PC-9 (cell line): ENCODE measurements at regions not wholly inside any gene's neighbourhood (a gene's known extent, or its start where the extent isn't known, plus 50 kb on each side); places are given as distances from the start of the nearest gene placed in this dataset.
A peak's percentile ranks its signal among the peaks of the same experiment; 100 is the strongest.

Source experiments
- BruUV-seq: library from RNA; stranded (reverse); fragments of 400-500 nt; replicated peaks from 2 replicates; lab custom pipeline; 2021; lab: Mats Ljungman, UMichigan
- CTCF ChIA-PET: fragments of 300-600 bp; sonication (Branson Sonifier 250); formaldehyde crosslinking; loops from one replicate; lab custom pipeline; 2022; ENCODE audit warnings: antibody characterized with exemption; lab: Charles Lee
- POLR2A ChIA-PET: fragments of 300-600 bp; sonication (Branson Sonifier 250); formaldehyde crosslinking; loops from one replicate; lab custom pipeline; 2022; ENCODE audit warnings: antibody characterized with exemption; ENCODE audit not compliant: unreplicated experiment; lab: Charles Lee
- DNase-seq, 2 experiments: peaks; one replicate each; pipeline versions ENCODE4 v3.0.0 to v3.0.0-alpha.2; 2015 to 2022; ENCODE audit warnings: mixed read lengths in 1 of 2
- H2AFZ ChIP-seq: fragments of 200-600 bp; sonication (generic); 2 replicates; pipeline ENCODE4 v1.8.1; 2017; ENCODE audit warnings: antibody characterized with exemption
- H3F3A ChIP-seq: fragments of 200-600 bp; sonication (generic); 2 replicates; pipeline ENCODE4 v1.8.1; 2017; ENCODE audit warnings: antibody characterized with exemption, mild to moderate bottlenecking, low read depth; ENCODE audit not compliant: insufficient read depth
- H3K27ac ChIP-seq: fragments of 200-600 bp; sonication (generic); 2 replicates; pipeline ENCODE4 v1.6.1; 2016; ENCODE audit warnings: mixed run types
- H3K27me3 ChIP-seq: fragments of 200-600 bp; sonication (generic); 2 replicates; pipeline ENCODE4 v1.6.1; 2016; ENCODE audit warnings: low read depth, mixed run types; ENCODE audit not compliant: insufficient read depth
- H3K36me3 ChIP-seq: fragments of 200-600 bp; sonication (generic); 2 replicates; pipeline ENCODE4 v1.6.1; 2016; ENCODE audit warnings: low read depth, mixed run types
- H3K4me1 ChIP-seq: fragments of 200-600 bp; sonication (generic); replicated peaks from 2 replicates; pipeline ENCODE4 v1.6.1; 2016; ENCODE audit warnings: mixed run types; ENCODE audit not compliant: insufficient read depth
- H3K4me2 ChIP-seq: fragments of 200-600 bp; sonication (generic); 2 replicates; pipeline ENCODE4 v1.6.1; 2017; ENCODE audit warnings: mixed run types
- H3K4me3 ChIP-seq: fragments of 200-600 bp; sonication (generic); 2 replicates; pipeline ENCODE4 v1.6.1; 2016; ENCODE audit warnings: mixed run types
- H3K79me2 ChIP-seq: fragments of 200-600 bp; sonication (generic); 2 replicates; pipeline ENCODE4 v1.6.1; 2017; ENCODE audit warnings: low read depth, mixed run types
- H3K9me2 ChIP-seq: fragments of 200-600 bp; sonication (generic); 2 replicates; pipeline ENCODE4 v1.8.1; 2017; ENCODE audit warnings: mild to moderate bottlenecking; ENCODE audit not compliant: insufficient read depth
- H3K9me3 ChIP-seq: fragments of 200-600 bp; sonication (generic); 2 replicates; pipeline ENCODE4 v1.8.1; 2016; ENCODE audit warnings: low read depth; ENCODE audit not compliant: insufficient read depth
- H4K20me1 ChIP-seq: fragments of 200-600 bp; sonication (generic); 2 replicates; pipeline ENCODE4 v1.8.1; 2017; ENCODE audit not compliant: insufficient read depth
- EZH2 ChIP-seq: fragments of 200-600 bp; sonication (generic); IDR thresholded peaks from 2 replicates; pipeline ENCODE4 v1.8.0; 2017; ENCODE audit warnings: antibody characterized with exemption, low read depth
- intact Hi-C: fragments of 100-400 bp; cut with micrococcal nuclease; formaldehyde crosslinking; loops from one replicate; pipeline ENCODE4 v1.10.0; 2022; ENCODE audit not compliant: unreplicated experiment
- TF ChIP-seq, protein P1 (sequence below): fragments of 200-600 bp; sonication (generic); conservative IDR thresholded peaks from 2 replicates; pipeline ENCODE4 v1.6.1; 2017; ENCODE audit warnings: mixed run types, antibody characterized with exemption, mild to moderate bottlenecking, moderate library complexity

DNA sequence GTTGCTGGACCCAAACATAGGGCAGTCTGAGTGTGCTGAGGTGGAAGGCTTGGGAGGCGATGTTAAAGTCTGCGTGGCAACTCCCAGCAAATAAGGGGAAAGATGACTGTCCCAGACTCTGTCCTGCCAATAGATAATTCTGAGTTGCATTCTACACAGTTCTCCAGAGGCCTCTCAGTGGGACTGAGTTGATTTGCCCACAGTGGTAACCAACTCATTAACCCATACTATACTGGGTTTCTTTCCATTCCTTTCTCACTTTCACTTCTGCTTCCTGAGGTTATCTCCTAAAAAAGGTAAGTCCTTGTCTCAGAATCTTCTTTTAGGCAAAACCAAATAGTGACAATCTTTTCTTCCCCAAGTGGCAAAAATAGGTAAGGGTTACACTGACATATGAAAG lies 549.9 kb upstream of the DPPA4 start:
- no peak overlapping the region for H3K4me2 ChIP-seq
- DNase-seq: peak in 1 of 2 experiments; percentile 16
- CTCF ChIA-PET: no interaction called here
- no peaks in the 10 kb centered on the region for H3K79me2 ChIP-seq
- POLR2A ChIA-PET: no interaction called here
- no peaks in the 10 kb centered on the region for H4K20me1 ChIP-seq
- intact Hi-C loops: no loop called here
- no peak overlapping the region for H2AFZ ChIP-seq
- no peak overlapping the region for H3K27ac ChIP-seq
- TF ChIP-seq EZH2: no peak
- TF ChIP-seq, protein P1, sequence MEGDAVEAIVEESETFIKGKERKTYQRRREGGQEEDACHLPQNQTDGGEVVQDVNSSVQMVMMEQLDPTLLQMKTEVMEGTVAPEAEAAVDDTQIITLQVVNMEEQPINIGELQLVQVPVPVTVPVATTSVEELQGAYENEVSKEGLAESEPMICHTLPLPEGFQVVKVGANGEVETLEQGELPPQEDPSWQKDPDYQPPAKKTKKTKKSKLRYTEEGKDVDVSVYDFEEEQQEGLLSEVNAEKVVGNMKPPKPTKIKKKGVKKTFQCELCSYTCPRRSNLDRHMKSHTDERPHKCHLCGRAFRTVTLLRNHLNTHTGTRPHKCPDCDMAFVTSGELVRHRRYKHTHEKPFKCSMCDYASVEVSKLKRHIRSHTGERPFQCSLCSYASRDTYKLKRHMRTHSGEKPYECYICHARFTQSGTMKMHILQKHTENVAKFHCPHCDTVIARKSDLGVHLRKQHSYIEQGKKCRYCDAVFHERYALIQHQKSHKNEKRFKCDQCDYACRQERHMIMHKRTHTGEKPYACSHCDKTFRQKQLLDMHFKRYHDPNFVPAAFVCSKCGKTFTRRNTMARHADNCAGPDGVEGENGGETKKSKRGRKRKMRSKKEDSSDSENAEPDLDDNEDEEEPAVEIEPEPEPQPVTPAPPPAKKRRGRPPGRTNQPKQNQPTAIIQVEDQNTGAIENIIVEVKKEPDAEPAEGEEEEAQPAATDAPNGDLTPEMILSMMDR: no peak
- no peaks in the 10 kb centered on the region for H3K4me1 ChIP-seq
- no peaks in the 10 kb centered on the region for H3F3A ChIP-seq
- no peak overlapping the region for H3K4me3 ChIP-seq
- H3K27me3 ChIP-seq: no peaks in the 10 kb centered on the region
- no peaks in the 10 kb centered on the region for H3K9me2 ChIP-seq
- BruUV-seq: no TSS peak
- peaks cover 9% of the 10 kb centered on the region; the same call in 1 of the 2 replicates for H3K9me3 ChIP-seq
- no peaks in the 10 kb centered on the region for H3K36me3 ChIP-seq

DNA sequence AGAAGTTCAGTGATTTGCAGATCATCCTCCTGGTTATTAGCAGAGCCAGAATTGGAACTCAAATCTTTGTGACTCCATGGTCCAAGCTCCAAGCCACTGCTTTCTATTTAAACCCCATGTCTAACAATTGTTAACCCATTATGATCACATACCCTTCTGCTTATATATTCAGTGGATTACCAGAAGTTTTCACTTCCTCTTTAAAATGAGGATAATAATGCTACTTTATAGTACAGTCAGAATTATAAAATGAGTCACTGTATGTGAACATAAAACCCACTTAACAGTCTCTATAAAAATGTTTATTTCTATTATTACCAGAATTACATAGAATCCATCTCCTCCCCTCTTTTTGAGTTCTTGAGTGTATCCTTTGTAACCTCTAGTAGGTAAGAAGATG lies 550.7 kb upstream of the DPPA4 start:
- no peaks in the 10 kb centered on the region for H3K27me3 ChIP-seq
- H3K36me3 ChIP-seq: no peaks in the 10 kb centered on the region
- no peak for DNase-seq
- no peaks in the 10 kb centered on the region for H3K9me2 ChIP-seq
- no peaks in the 10 kb centered on the region for H4K20me1 ChIP-seq
- no peak overlapping the region for H3K4me2 ChIP-seq
- no peaks in the 10 kb centered on the region for H3F3A ChIP-seq
- no peaks in the 10 kb centered on the region for H3K79me2 ChIP-seq
- TF ChIP-seq, protein P1: no peak
- TF ChIP-seq EZH2: no peak
- H3K4me3 ChIP-seq: no peak overlapping the region
- intact Hi-C loops: no loop called here
- no peaks in the 10 kb centered on the region for H3K4me1 ChIP-seq
- no peak overlapping the region for H2AFZ ChIP-seq
- ChIA-PET CTCF (no interaction called here), POLR2A (no interaction called here)
- H3K27ac ChIP-seq: no peak overlapping the region
- peaks cover 9% of the 10 kb centered on the region; the same call in 1 of the 2 replicates for H3K9me3 ChIP-seq
- BruUV-seq: no TSS peak

DNA sequence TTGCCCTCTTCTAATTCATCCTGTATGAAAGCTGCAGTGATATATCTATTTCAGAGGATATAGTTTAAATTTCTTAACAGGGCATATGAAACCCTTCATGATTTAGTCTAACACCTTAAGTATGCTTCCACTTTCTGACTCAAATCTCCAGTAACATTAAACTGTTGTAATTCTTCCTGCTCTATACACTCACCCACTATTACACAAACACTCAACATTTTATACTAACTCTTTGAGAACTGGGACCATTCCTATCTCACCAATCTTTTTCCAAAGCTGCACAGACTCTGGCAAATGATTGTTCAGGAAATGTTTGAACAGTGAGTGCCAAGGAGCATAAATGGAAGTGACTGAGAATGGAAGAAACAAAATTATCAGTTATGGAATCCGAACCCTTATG lies 560.4 kb upstream of the DPPA4 start:
- TF ChIP-seq, protein P1: no peak
- TF ChIP-seq EZH2: no peak
- intact Hi-C loops: no loop called here
- Histone ChIP-seq H3K27me3 (no peaks in the 10 kb centered on the region), H3F3A (peaks cover 3% of the 10 kb centered on the region; the same call in 1 of the 2 replicates), H3K4me2 (no peak overlapping the region), H4K20me1 (no peaks in the 10 kb centered on the region), H3K4me1 (peaks cover 18% of the 10 kb centered on the region), H3K27ac (no peak overlapping the region), H3K36me3 (no peaks in the 10 kb centered on the region), H3K4me3 (no peak overlapping the region), H2AFZ (no peak overlapping the region; the same call in 1 of the 2 replicates), H3K9me2 (no peaks in the 10 kb centered on the region), H3K9me3 (no peaks in the 10 kb centered on the region), H3K79me2 (no peaks in the 10 kb centered on the region)
- CTCF ChIA-PET: no interaction called here
- POLR2A ChIA-PET: no interaction called here
- DNase-seq: no peak
- no TSS peak for BruUV-seq
